Endothelial cell of umbilical vein (primary cell): ENCODE measurements at regions not wholly inside any gene's neighbourhood (a gene's known extent, or its start where the extent isn't known, plus 50 kb on each side); places are given as distances from the start of the nearest gene placed in this dataset.

Experiments
- BruUV-seq: library from RNA; stranded (reverse); fragments of 400-500 nt; replicated peaks from 2 replicates; lab custom pipeline; 2021; lab: Mats Ljungman, UMichigan
- CTCF ChIA-PET: fragments of 300-600, 350-600 bp; sonication (Branson Sonifier 250); formaldehyde crosslinking; loops from one replicate; lab custom pipeline; 2021; ENCODE audit warnings: antibody characterized with exemption, inconsistent platforms; lab: Charles Lee
- POLR2A ChIA-PET: fragments of 300-600, 350-600 bp; sonication (Branson Sonifier 250); formaldehyde crosslinking; loops from one replicate; lab custom pipeline; 2021; ENCODE audit warnings: antibody characterized with exemption, inconsistent platforms; lab: Charles Lee
- DNase-seq: peaks from one replicate; pipeline ENCODE4 v3.0.0-alpha.2; 2011; ENCODE audit warnings: low read depth, low spot score
- FAIRE-seq: peaks from 2 replicates; lab custom pipeline; 2011; peaks lifted over from hg19 to GRCh38; lab: Jason Lieb, UNC
- H2AFZ ChIP-seq: 2 replicates; pipeline ENCODE4 v1.6.0; 2012; ENCODE audit warnings: low read depth, low read length, control low read depth, inconsistent platforms
- H3K27ac ChIP-seq: 2 replicates; pipeline ENCODE4 v1.5.1; 2011; ENCODE audit warnings: low read depth, mild to moderate bottlenecking, control low read depth, low read length, moderate library complexity; ENCODE audit not compliant: insufficient read depth
- H3K27me3 ChIP-seq, 2 experiments: 2 replicates each; pipeline versions ENCODE4 v1.6.0 to v1.6.1; 2011; ENCODE audit warnings: low read length in 2 of 2, mixed read lengths in 1 of 2; ENCODE audit not compliant: control insufficient read depth in 2 of 2, insufficient read depth in 2 of 2
- H3K36me3 ChIP-seq, 2 experiments: 2 replicates in 1 of 2; 3 replicates in 1 of 2; pipeline ENCODE4 v1.5.1; 2011; ENCODE audit warnings: low read length in 2 of 2, mild to moderate bottlenecking in 1 of 2, moderate library complexity in 1 of 2; ENCODE audit not compliant: control insufficient read depth in 2 of 2, insufficient read depth in 2 of 2; ENCODE audit errors: extremely low read depth in 1 of 2
- H3K4me1 ChIP-seq: 3 replicates; pipeline ENCODE4 v1.5.1; 2011; ENCODE audit warnings: mild to moderate bottlenecking, low read length; ENCODE audit not compliant: control insufficient read depth, insufficient read depth; ENCODE audit errors: extremely low read depth
- H3K4me2 ChIP-seq: 2 replicates; pipeline ENCODE4 v1.6.1; 2011; ENCODE audit warnings: low read length, control low read depth, mixed read lengths; ENCODE audit not compliant: insufficient read depth
- H3K4me3 ChIP-seq, 3 experiments: fragments of 200-600 bp in 1 of 3; sonication (generic), shearing (Covaris generic) in 1 of 3; replicated peaks in 1 of 3; 2 replicates each; pipeline ENCODE4 v1.5.1; 2011 to 2016; ENCODE audit warnings: control low read depth in 3 of 3, low read length in 3 of 3, mild to moderate bottlenecking in 2 of 3, inconsistent platforms in 1 of 3, low read depth in 1 of 3, moderate library complexity in 1 of 3; ENCODE audit not compliant: insufficient read depth in 1 of 3
- H3K79me2 ChIP-seq: 2 replicates; pipeline ENCODE4 v1.6.0; 2012; ENCODE audit warnings: low read length, inconsistent platforms; ENCODE audit not compliant: control insufficient read depth, insufficient read depth
- H3K9ac ChIP-seq: replicated peaks from 2 replicates; pipeline ENCODE3; 2011; ENCODE audit warnings: low read length, control low read depth; ENCODE audit not compliant: insufficient read depth; ENCODE audit errors: extremely low read depth
- H3K9me1 ChIP-seq: replicated peaks from 3 replicates; pipeline ENCODE4 v1.6.0; 2011; ENCODE audit warnings: mild to moderate bottlenecking, low read length; ENCODE audit not compliant: control insufficient read depth, insufficient read depth; ENCODE audit errors: extremely low read depth
- H3K9me3 ChIP-seq: replicated peaks from 2 replicates; pipeline ENCODE4 v1.5.1; 2012; ENCODE audit warnings: low read length, inconsistent platforms; ENCODE audit not compliant: control insufficient read depth, insufficient read depth
- H4K20me1 ChIP-seq: replicated peaks from 2 replicates; pipeline ENCODE3; 2011; ENCODE audit warnings: mild to moderate bottlenecking, low read length; ENCODE audit not compliant: control insufficient read depth, insufficient read depth; ENCODE audit errors: extremely low read depth
- EZH2 ChIP-seq: IDR thresholded peaks from 2 replicates; pipeline ENCODE4 v1.6.1; 2012; ENCODE audit warnings: borderline replicate concordance, low read depth, mild to moderate bottlenecking, moderate library complexity, low read length, inconsistent platforms; ENCODE audit not compliant: severe bottlenecking
- FOS ChIP-seq: IDR thresholded peaks from 2 replicates; pipeline ENCODE4 v1.6.1; 2011; ENCODE audit warnings: mild to moderate bottlenecking, low read length, moderate library complexity, borderline replicate concordance; ENCODE audit not compliant: insufficient read depth
- GATA2 ChIP-seq: IDR thresholded peaks from 2 replicates; pipeline ENCODE4 v1.7.0; 2011; ENCODE audit warnings: low read depth, mild to moderate bottlenecking, moderate library complexity, mixed read lengths, low read length; ENCODE audit not compliant: insufficient read length, insufficient read depth
- JUN ChIP-seq: IDR thresholded peaks from 2 replicates; pipeline ENCODE4 v1.6.1; 2011; ENCODE audit warnings: borderline replicate concordance, low read depth; ENCODE audit not compliant: insufficient read length, insufficient read depth
- MYC ChIP-seq: IDR thresholded peaks from one replicate; pipeline ENCODE4 v1.6.1; 2011; ENCODE audit warnings: mild to moderate bottlenecking, low read depth, low read length
- POLR2A ChIP-seq: IDR thresholded peaks from 2 replicates; pipeline ENCODE4 v1.6.1; 2012; ENCODE audit warnings: low read depth, mild to moderate bottlenecking, control low read depth, low read length
- POLR2AphosphoS5 ChIP-seq: IDR thresholded peaks from 2 replicates; pipeline ENCODE4 v1.6.1; 2012; ENCODE audit warnings: low read depth, mild to moderate bottlenecking, control low read depth, low read length, moderate library complexity; ENCODE audit not compliant: insufficient read depth
- dilution Hi-C: fragments of 300-500 bp; cut with MboI; formaldehyde crosslinking; loops from one replicate; pipeline ENCODE4 v1.15.0; 2019; ENCODE audit warnings: low sequenced_read_pairs; ENCODE audit not compliant: extremely low pct_ligation_motif_present
- intact Hi-C: fragments of 100-400 bp; cut with micrococcal nuclease; formaldehyde crosslinking; loops from one replicate; pipeline ENCODE4 v1.10.0; 2022
- TF ChIP-seq, protein P1 (sequence below): IDR thresholded peaks from 2 replicates; pipeline ENCODE4 v1.6.1; 2011; ENCODE audit not compliant: insufficient read depth, insufficient read length
- TF ChIP-seq, protein P2 (sequence below), 2 donors: IDR thresholded peaks; 1 replicate in 1 of 2; 2 replicates in 1 of 2; pipeline ENCODE4 v1.5.1; 2011; ENCODE audit warnings: low read length in 2 of 2, mild to moderate bottlenecking in 2 of 2, moderate library complexity in 2 of 2, control low read depth in 1 of 2, inconsistent platforms in 1 of 2, low read depth in 1 of 2; ENCODE audit not compliant: insufficient read depth in 1 of 2; ENCODE audit errors: extremely low read depth in 1 of 2

DNA sequence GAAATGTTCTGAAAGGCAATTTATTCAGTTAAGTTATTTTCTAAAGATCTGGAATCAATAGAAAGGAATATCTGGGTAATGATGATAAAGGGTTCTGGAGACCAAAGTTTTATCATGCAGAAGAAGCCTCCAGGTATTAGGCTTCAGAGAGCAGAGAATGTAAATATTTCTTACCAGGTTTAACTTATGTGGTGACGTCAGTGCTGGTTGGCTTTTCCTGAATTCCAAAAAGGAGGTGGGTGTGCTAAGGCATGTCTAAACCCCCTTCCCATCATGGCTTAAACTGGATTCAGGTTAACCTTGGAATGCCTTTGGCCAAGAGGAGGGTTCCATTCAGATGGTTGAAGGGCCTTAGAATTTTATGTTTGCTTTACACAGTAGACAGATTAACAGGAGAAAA is 829.9 kb downstream of the NCAM2 start:
- CTCF ChIA-PET: no interaction called here

More for the DNA sequence above, 829.9 kb downstream of the NCAM2 start:
- Histone ChIP-seq H3K9ac (no peak overlapping the region), H3K4me1 (no peaks in the 10 kb centered on the region), H2AFZ (no peak overlapping the region), H3K9me3 (no peaks in the 10 kb centered on the region), H3K36me3 (no peaks in the 10 kb centered on the region), H3K79me2 (no peaks in the 10 kb centered on the region), H3K27me3 (no peaks in the 10 kb centered on the region), H3K4me2 (no peak overlapping the region), H3K9me1 (no peaks in the 10 kb centered on the region), H3K4me3 (no peak overlapping the region), H3K27ac (no peak overlapping the region), H4K20me1 (no peaks in the 10 kb centered on the region)
- dilution Hi-C loops (no loop called here), intact Hi-C loops (no loop called here)
- FAIRE-seq (no peak), DNase-seq (no peak)
- no peak for TF ChIP-seq EZH2
- TF ChIP-seq GATA2: no peak
- TF ChIP-seq, protein P1, sequence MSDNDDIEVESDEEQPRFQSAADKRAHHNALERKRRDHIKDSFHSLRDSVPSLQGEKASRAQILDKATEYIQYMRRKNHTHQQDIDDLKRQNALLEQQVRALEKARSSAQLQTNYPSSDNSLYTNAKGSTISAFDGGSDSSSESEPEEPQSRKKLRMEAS: no peak
- no peak for TF ChIP-seq POLR2AphosphoS5
- no peak for TF ChIP-seq POLR2A
- no peak for TF ChIP-seq FOS
- no peak for TF ChIP-seq MYC
- TF ChIP-seq JUN: no peak
- TF ChIP-seq, protein P2, sequence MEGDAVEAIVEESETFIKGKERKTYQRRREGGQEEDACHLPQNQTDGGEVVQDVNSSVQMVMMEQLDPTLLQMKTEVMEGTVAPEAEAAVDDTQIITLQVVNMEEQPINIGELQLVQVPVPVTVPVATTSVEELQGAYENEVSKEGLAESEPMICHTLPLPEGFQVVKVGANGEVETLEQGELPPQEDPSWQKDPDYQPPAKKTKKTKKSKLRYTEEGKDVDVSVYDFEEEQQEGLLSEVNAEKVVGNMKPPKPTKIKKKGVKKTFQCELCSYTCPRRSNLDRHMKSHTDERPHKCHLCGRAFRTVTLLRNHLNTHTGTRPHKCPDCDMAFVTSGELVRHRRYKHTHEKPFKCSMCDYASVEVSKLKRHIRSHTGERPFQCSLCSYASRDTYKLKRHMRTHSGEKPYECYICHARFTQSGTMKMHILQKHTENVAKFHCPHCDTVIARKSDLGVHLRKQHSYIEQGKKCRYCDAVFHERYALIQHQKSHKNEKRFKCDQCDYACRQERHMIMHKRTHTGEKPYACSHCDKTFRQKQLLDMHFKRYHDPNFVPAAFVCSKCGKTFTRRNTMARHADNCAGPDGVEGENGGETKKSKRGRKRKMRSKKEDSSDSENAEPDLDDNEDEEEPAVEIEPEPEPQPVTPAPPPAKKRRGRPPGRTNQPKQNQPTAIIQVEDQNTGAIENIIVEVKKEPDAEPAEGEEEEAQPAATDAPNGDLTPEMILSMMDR (IDR thresholded peaks at IDR 0.05; ENCODE audit: extremely low read depth in 1 of 2, insufficient read depth in 1 of 2, low read depth in 1 of 2, low read length in 2 of 2): no peak
- no TSS peak for BruUV-seq
- POLR2A ChIA-PET: no interaction called here
